WTC11 (cell line): ENCODE measurements at regions not wholly inside any gene's neighbourhood (a gene's known extent, or its start where the extent isn't known, plus 50 kb on each side); places are given as distances from the start of the nearest gene placed in this dataset.

ENCODE experiments used
- ATAC-seq: fragments of 200-7000 bp; cut with Tn5 transposase; 2 replicates; pipeline ENCODE4 v1.10.0; 2021; ENCODE audit warnings: mild to moderate bottlenecking, moderate library complexity
- CTCF ChIA-PET: fragments of 300-600 bp; sonication (Branson Sonifier 250); formaldehyde crosslinking; loops from one replicate; lab custom pipeline; 2021; ENCODE audit warnings: antibody characterized with exemption; lab: Charles Lee
- POLR2A ChIA-PET: fragments of 350-600 bp; sonication (Branson Sonifier 250); formaldehyde crosslinking; loops from one replicate; lab custom pipeline; 2021; ENCODE audit warnings: antibody characterized with exemption; lab: Charles Lee
- DNase-seq: peaks from one replicate; pipeline ENCODE4 v3.0.0; 2021; ENCODE audit warnings: low spot score
- H3K27ac Mint-ChIP-seq: 2 replicates; pipeline ENCODE4 v1.8.0; 2021; ENCODE audit warnings: mixed read lengths
- H3K27me3 Mint-ChIP-seq: 2 replicates; pipeline ENCODE4 v1.8.0; 2021; ENCODE audit warnings: low read depth, mild to moderate bottlenecking, moderate library complexity, mixed read lengths
- H3K36me3 Mint-ChIP-seq: 2 replicates; pipeline ENCODE4 v1.8.0; 2021; ENCODE audit warnings: mixed read lengths
- H3K4me1 Mint-ChIP-seq: 2 replicates; pipeline ENCODE4 v1.8.0; 2022; ENCODE audit warnings: mixed read lengths
- H3K4me3 Mint-ChIP-seq: 2 replicates; pipeline ENCODE4 v1.8.0; 2021; ENCODE audit warnings: mild to moderate bottlenecking, moderate library complexity, mixed read lengths
- H3K9me3 Mint-ChIP-seq: 2 replicates; pipeline ENCODE4 v1.8.0; 2021; ENCODE audit warnings: mixed read lengths
- ATF1 ChIP-seq: sonication (generic); formaldehyde crosslinking; IDR thresholded peaks from 2 replicates; pipeline ENCODE4 v1.8.1; 2023; ENCODE audit warnings: mild to moderate bottlenecking, moderate library complexity, missing genetic modification reagents
- E2F1 ChIP-seq: sonication (generic); formaldehyde crosslinking; IDR thresholded peaks from 2 replicates; pipeline ENCODE4 v1.8.0; 2022; ENCODE audit warnings: mild to moderate bottlenecking, missing genetic modification reagents
- E2F4 ChIP-seq: sonication (generic); formaldehyde crosslinking; IDR thresholded peaks from 2 replicates; pipeline ENCODE4 v1.8.1; 2022; ENCODE audit warnings: low read depth, mild to moderate bottlenecking, moderate library complexity, missing genetic modification reagents, borderline replicate concordance
- GTF2I ChIP-seq: fragments of 250-450 bp; sonication (Bioruptor Pico); conservative IDR thresholded peaks from 2 replicates; pipeline ENCODE4 v1.4.0; 2021; ENCODE audit warnings: mild to moderate bottlenecking
- HMGA2 ChIP-seq: fragments of 250-450 bp; sonication (Bioruptor Pico); IDR thresholded peaks from 2 replicates; pipeline ENCODE4 v1.4.0; 2021; ENCODE audit warnings: mild to moderate bottlenecking, moderate library complexity
- JUN ChIP-seq: sonication (generic); formaldehyde crosslinking; IDR thresholded peaks from 2 replicates; pipeline ENCODE4 v1.8.0; 2023; ENCODE audit warnings: mild to moderate bottlenecking, missing genetic modification reagents
- MAX ChIP-seq: sonication (generic); formaldehyde crosslinking; IDR thresholded peaks from 2 replicates; pipeline ENCODE4 v1.8.0; 2022; ENCODE audit warnings: mild to moderate bottlenecking, missing genetic modification reagents
- MXD4 ChIP-seq: fragments of 250-450 bp; sonication (Bioruptor Pico); IDR thresholded peaks from 2 replicates; pipeline ENCODE4 v1.8.0; 2021; ENCODE audit warnings: mild to moderate bottlenecking, moderate library complexity, borderline replicate concordance
- NFE2L1 ChIP-seq: sonication (generic); formaldehyde crosslinking; IDR thresholded peaks from 2 replicates; pipeline ENCODE4 v1.8.1; 2023; ENCODE audit warnings: missing genetic modification reagents
- NR1H2 ChIP-seq: sonication (generic); formaldehyde crosslinking; IDR thresholded peaks from 2 replicates; pipeline ENCODE4 v1.9.0; 2021; ENCODE audit warnings: mild to moderate bottlenecking, moderate library complexity, missing genetic modification reagents
- NR3C1 ChIP-seq: sonication (generic); formaldehyde crosslinking; conservative IDR thresholded peaks from 2 replicates; pipeline ENCODE4 v1.8.1; 2023; ENCODE audit warnings: low read depth, mild to moderate bottlenecking, missing genetic modification reagents
- OVOL2 ChIP-seq: fragments of 250-450 bp; sonication (Bioruptor Pico); IDR thresholded peaks from 2 replicates; pipeline ENCODE4 v1.9.0; 2021; ENCODE audit warnings: mild to moderate bottlenecking, borderline replicate concordance
- SMAD3 ChIP-seq: sonication (generic); formaldehyde crosslinking; IDR thresholded peaks from 2 replicates; pipeline ENCODE4 v1.8.0; 2022; ENCODE audit warnings: missing genetic modification reagents, mild to moderate bottlenecking, borderline replicate concordance
- SMAD4 ChIP-seq: sonication (generic); formaldehyde crosslinking; IDR thresholded peaks from 2 replicates; pipeline ENCODE4 v1.8.0; 2022; ENCODE audit warnings: mild to moderate bottlenecking, missing genetic modification reagents
- TEAD1 ChIP-seq: sonication (generic); formaldehyde crosslinking; IDR thresholded peaks from 2 replicates; pipeline ENCODE4 v1.8.0; 2022; ENCODE audit warnings: mild to moderate bottlenecking, missing genetic modification reagents
- TP53 ChIP-seq: sonication (generic); formaldehyde crosslinking; IDR thresholded peaks from 2 replicates; pipeline ENCODE4 v1.8.1; 2023; ENCODE audit warnings: mild to moderate bottlenecking, missing genetic modification reagents
- USF1 ChIP-seq: sonication (generic); formaldehyde crosslinking; IDR thresholded peaks from 2 replicates; pipeline ENCODE4 v1.8.0; 2022; ENCODE audit warnings: mild to moderate bottlenecking, missing genetic modification reagents
- ZNF138 ChIP-seq: sonication (generic); formaldehyde crosslinking; conservative IDR thresholded peaks from 2 replicates; pipeline ENCODE4 v1.8.1; 2022; ENCODE audit warnings: mild to moderate bottlenecking, moderate library complexity, missing genetic modification reagents
- ZNF232 ChIP-seq: sonication (generic); formaldehyde crosslinking; IDR thresholded peaks from 2 replicates; pipeline ENCODE4 v1.8.0; 2022; ENCODE audit warnings: mild to moderate bottlenecking, missing genetic modification reagents
- ZNF281 ChIP-seq: sonication (generic); formaldehyde crosslinking; IDR thresholded peaks from 2 replicates; pipeline ENCODE4 v1.8.0; 2023; ENCODE audit warnings: mild to moderate bottlenecking, missing genetic modification reagents
- ZNF396 ChIP-seq: fragments of 250-450 bp; sonication (Bioruptor Pico); IDR thresholded peaks from 2 replicates; pipeline ENCODE4 v1.8.0; 2021; ENCODE audit warnings: mild to moderate bottlenecking, moderate library complexity, borderline replicate concordance
- TF ChIP-seq, protein P1 (sequence below): sonication (generic); formaldehyde crosslinking; IDR thresholded peaks from 2 replicates; pipeline ENCODE4 v1.8.1; 2022; ENCODE audit warnings: low read depth, missing genetic modification reagents, borderline replicate concordance
- TF ChIP-seq, protein P2 (sequence below): fragments of 250-450 bp; sonication (Bioruptor Pico); IDR thresholded peaks from 2 replicates; pipeline ENCODE4 v1.9.0; 2021; ENCODE audit warnings: mild to moderate bottlenecking
- TF ChIP-seq, protein P3 (sequence below): fragments of 200-600 bp; IDR thresholded peaks from 2 replicates; pipeline ENCODE4 v1.8.0; 2022; ENCODE audit warnings: antibody characterized with exemption

DNA sequence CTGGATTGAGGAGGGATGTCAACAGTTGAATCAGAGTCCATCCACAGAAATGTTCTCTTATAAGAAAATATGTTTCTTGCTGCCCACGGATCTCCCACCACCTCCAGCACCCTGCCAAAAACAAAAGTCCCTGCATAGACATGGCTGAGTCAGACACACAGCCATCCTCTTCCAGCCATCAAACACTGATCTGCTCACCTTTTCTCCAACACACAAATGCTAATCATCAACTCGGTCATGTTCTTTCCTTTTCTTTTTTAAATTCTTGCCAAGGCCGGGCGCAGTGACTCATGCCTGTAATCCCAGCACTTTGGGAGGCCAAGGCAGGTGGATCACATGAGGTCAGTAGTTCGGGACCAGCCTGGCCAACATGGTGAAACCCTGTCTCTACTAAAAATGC is 110.7 kb upstream of the IL12A start:
- H3K27me3 Mint-ChIP-seq: no peaks in the 10 kb centered on the region
- ChIA-PET CTCF (no interaction called here), POLR2A (no interaction called here)
- no peak for TF ChIP-seq GTF2I (CRISPR knock-in tag)
- no peak for TF ChIP-seq TEAD1 (CRISPR knock-in tag)
- TF ChIP-seq ZNF138 (CRISPR knock-in tag): no peak
- TF ChIP-seq, protein P1, sequence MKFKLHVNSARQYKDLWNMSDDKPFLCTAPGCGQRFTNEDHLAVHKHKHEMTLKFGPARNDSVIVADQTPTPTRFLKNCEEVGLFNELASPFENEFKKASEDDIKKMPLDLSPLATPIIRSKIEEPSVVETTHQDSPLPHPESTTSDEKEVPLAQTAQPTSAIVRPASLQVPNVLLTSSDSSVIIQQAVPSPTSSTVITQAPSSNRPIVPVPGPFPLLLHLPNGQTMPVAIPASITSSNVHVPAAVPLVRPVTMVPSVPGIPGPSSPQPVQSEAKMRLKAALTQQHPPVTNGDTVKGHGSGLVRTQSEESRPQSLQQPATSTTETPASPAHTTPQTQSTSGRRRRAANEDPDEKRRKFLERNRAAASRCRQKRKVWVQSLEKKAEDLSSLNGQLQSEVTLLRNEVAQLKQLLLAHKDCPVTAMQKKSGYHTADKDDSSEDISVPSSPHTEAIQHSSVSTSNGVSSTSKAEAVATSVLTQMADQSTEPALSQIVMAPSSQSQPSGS: no peak
- no peak for TF ChIP-seq SMAD3 (CRISPR knock-in tag)
- no peak for TF ChIP-seq TP53 (CRISPR knock-in tag)
- TF ChIP-seq E2F1 (CRISPR knock-in tag): no peak
- TF ChIP-seq NR3C1 (CRISPR knock-in tag): no peak
- TF ChIP-seq MXD4: no peak
- no peak for TF ChIP-seq NFE2L1
- TF ChIP-seq ZNF281 (CRISPR knock-in tag): no peak
- DNase-seq: no peak
- ATAC-seq: no peak
- H3K4me3 Mint-ChIP-seq: no peak overlapping the region
- H3K36me3 Mint-ChIP-seq: no peaks in the 10 kb centered on the region
- peak overlapping the region; percentile 44; the same call in 1 of the 2 replicates for H3K27ac Mint-ChIP-seq
- H3K4me1 Mint-ChIP-seq: peaks cover 18% of the 10 kb centered on the region
- H3K9me3 Mint-ChIP-seq: no peaks in the 10 kb centered on the region

GRCh38 chr3:159879146-159879545 is 109.5 kb upstream of the IL12A start:
- H3K9me3 Mint-ChIP-seq: no peaks in the 10 kb centered on the region
- ChIA-PET CTCF (interaction anchor here (0.9 to 1.5 kb wide), 2 partner anchors 24 to 110 kb away, joined by 3 to 7 read pairs; partner anchors contain the start of gene IL12A), POLR2A (interaction anchor here (0.7 kb wide), 1 partner anchor 27 kb away, joined by 3 read pairs; no protein-coding TSS in a partner anchor)
- peaks cover 27% of the 10 kb centered on the region for H3K4me1 Mint-ChIP-seq
- H3K27ac Mint-ChIP-seq: no peak overlapping the region
- no peak for TF ChIP-seq ATF1
- TF ChIP-seq SMAD4 (CRISPR knock-in tag): no peak
- no peak for TF ChIP-seq E2F4 (CRISPR knock-in tag)
- TF ChIP-seq OVOL2: no peak
- no peak for TF ChIP-seq GTF2I (CRISPR knock-in tag)
- TF ChIP-seq JUN (CRISPR knock-in tag): no peak
- no peak for TF ChIP-seq ZNF232 (CRISPR knock-in tag)
- TF ChIP-seq, protein P2, sequence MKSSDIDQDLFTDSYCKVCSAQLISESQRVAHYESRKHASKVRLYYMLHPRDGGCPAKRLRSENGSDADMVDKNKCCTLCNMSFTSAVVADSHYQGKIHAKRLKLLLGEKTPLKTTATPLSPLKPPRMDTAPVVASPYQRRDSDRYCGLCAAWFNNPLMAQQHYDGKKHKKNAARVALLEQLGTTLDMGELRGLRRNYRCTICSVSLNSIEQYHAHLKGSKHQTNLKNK (CRISPR knock-in tag): no peak
- no peak for TF ChIP-seq NR1H2
- TF ChIP-seq, protein P3, sequence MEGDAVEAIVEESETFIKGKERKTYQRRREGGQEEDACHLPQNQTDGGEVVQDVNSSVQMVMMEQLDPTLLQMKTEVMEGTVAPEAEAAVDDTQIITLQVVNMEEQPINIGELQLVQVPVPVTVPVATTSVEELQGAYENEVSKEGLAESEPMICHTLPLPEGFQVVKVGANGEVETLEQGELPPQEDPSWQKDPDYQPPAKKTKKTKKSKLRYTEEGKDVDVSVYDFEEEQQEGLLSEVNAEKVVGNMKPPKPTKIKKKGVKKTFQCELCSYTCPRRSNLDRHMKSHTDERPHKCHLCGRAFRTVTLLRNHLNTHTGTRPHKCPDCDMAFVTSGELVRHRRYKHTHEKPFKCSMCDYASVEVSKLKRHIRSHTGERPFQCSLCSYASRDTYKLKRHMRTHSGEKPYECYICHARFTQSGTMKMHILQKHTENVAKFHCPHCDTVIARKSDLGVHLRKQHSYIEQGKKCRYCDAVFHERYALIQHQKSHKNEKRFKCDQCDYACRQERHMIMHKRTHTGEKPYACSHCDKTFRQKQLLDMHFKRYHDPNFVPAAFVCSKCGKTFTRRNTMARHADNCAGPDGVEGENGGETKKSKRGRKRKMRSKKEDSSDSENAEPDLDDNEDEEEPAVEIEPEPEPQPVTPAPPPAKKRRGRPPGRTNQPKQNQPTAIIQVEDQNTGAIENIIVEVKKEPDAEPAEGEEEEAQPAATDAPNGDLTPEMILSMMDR: no peak
- TF ChIP-seq MAX (CRISPR knock-in tag): no peak
- no peak for TF ChIP-seq ZNF396 (CRISPR knock-in tag)
- TF ChIP-seq HMGA2 (CRISPR knock-in tag): no peak
- TF ChIP-seq USF1 (CRISPR knock-in tag): no peak
- H3K4me3 Mint-ChIP-seq: no peak overlapping the region
- no peaks in the 10 kb centered on the region for H3K27me3 Mint-ChIP-seq
- ATAC-seq: no peak
- no peak for DNase-seq
- no peaks in the 10 kb centered on the region for H3K36me3 Mint-ChIP-seq
